ENCODE measurements at regions not wholly inside any gene's neighbourhood (a gene's known extent, or its start where the extent isn't known, plus 50 kb on each side); places are given as distances from the start of the nearest gene placed in this dataset.

- Histone ChIP-seq H3K4me1 (peaks cover 71% of the 10 kb centered on the region), H3K9me3 (replicated peaks) (no peaks in the 10 kb centered on the region), H3K27me3 (ENCODE audit: low read depth) (no peaks in the 10 kb centered on the region), H3K36me3 (no peaks in the 10 kb centered on the region), H3K27ac (replicated peaks) (peak overlapping the region; percentile 84), H3K4me3 (no peak overlapping the region)
- intact Hi-C loops (cut with micrococcal nuclease): no loop called here
- no peak for TF ChIP-seq CTCF (IDR thresholded peaks at IDR 0.05; ENCODE audit: borderline replicate concordance)
- DNase-seq: no peak
These were observed 85.2 kb upstream of the LCLAT1 start for GRCh38 chr2:30361751-30362394.

DNA sequence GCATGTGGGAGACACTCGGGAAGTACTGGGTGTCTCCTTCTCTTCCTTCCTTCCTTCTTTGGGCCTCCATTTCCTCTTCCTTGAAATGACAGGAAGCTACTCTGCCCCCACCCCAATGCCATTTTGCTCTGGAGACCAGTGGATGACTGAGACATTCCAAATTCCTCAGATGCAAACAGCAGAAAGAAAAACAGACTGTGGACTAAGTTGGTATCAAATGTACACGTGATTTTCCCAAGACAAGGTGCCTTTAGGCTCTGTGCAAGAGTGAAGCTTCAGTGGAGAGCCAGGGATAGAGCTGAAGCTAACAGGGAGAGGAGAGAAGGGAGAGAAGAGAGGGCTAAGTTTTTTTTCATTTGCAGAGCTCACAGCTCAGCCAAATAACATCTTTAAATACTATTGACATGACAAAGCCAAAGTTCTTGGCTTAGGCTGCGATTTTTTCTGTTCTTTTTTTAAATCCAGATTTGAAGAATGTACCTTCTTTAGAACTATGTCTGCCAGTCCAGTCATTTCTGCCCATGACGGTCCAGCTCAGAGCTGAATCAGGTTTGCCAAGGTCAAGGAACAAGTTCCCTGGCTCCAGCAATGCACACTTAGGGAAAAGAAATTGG, 84.5 kb upstream of the LCLAT1 start:
- Histone ChIP-seq H3K9me3 (replicated peaks) (no peaks in the 10 kb centered on the region), H3K36me3 (no peaks in the 10 kb centered on the region)

DNA sequence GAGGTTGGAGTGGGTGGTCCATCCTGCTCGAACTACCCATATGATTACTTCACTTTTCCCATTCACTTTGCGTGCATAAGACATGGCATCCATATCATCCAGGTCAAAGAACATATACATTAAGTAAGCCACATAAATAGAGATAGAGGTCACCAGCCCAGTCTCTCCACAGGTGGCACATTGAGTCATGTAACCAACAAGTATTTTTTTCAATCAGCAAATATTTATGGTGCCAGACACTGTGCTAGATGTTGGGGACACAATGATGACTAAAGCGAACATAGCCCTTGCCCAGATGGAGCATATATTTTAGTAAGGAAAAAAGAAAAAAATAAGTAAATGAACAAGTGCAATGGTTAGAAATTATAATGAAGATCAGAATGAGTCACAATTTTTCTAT, 83.6 kb upstream of the LCLAT1 start:
- TF ChIP-seq CTCF (IDR thresholded peaks at IDR 0.05; ENCODE audit: borderline replicate concordance): no peak
- Histone ChIP-seq H3K36me3 (no peaks in the 10 kb centered on the region), H3K4me1 (peaks cover 71% of the 10 kb centered on the region), H3K27me3 (ENCODE audit: low read depth) (no peaks in the 10 kb centered on the region), H3K9me3 (replicated peaks) (no peaks in the 10 kb centered on the region), H3K27ac (replicated peaks) (peak overlapping the region; percentile 84), H3K4me3 (no peak overlapping the region)
- intact Hi-C loops (cut with micrococcal nuclease): no loop called here
- no peak for DNase-seq

More for the DNA sequence above, 84.5 kb upstream of the LCLAT1 start:
- no peak for DNase-seq
- H3K27me3 ChIP-seq (ENCODE audit: low read depth): no peaks in the 10 kb centered on the region
- intact Hi-C loops (cut with micrococcal nuclease): no loop called here
- H3K4me3 ChIP-seq: no peak overlapping the region
- TF ChIP-seq CTCF (IDR thresholded peaks at IDR 0.05; ENCODE audit: borderline replicate concordance): no peak
- H3K4me1 ChIP-seq: peaks cover 71% of the 10 kb centered on the region
- H3K27ac ChIP-seq (replicated peaks): peak overlapping the region; percentile 84

GRCh38 chr2:30365201-30365600, 81.8 kb upstream of the LCLAT1 start:
- Histone ChIP-seq H3K4me1 (peaks cover 53% of the 10 kb centered on the region), H3K4me3 (no peak overlapping the region), H3K9me3 (replicated peaks) (no peaks in the 10 kb centered on the region), H3K36me3 (no peaks in the 10 kb centered on the region), H3K27ac (replicated peaks) (no peak overlapping the region), H3K27me3 (ENCODE audit: low read depth) (no peaks in the 10 kb centered on the region)
- TF ChIP-seq CTCF (IDR thresholded peaks at IDR 0.05; ENCODE audit: borderline replicate concordance): no peak
- intact Hi-C loops (cut with micrococcal nuclease): no loop called here
- DNase-seq: no peak

DNA sequence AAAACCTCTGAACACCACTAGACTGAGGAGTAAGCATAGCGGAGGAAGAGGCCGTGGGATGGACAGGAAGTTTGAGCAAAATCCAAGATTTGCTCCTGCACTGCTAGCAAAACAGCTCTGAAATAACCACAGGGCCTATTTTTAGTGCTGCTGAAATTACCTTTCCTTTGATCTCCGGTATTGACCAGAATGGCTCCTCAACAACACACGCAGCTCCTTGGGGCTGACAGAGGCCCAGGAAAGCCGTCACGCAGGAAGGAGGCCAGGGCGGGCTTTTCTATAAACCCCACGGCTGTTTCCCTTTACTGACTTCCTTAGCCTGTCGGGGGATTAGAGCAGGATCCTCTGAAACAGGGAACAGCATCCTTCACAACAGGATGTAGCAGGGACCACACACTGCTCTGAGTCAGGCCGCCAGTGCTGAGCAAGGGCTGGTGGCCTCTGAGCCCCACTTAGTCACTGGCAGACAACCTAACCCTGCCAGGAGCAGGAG, 80.8 kb upstream of the LCLAT1 start:
- H3K27ac ChIP-seq (replicated peaks): peak overlapping the region; percentile 75
- peaks cover 43% of the 10 kb centered on the region for H3K4me1 ChIP-seq

More for the DNA sequence above, 80.8 kb upstream of the LCLAT1 start:
- Histone ChIP-seq H3K36me3 (no peaks in the 10 kb centered on the region), H3K27me3 (ENCODE audit: low read depth) (no peaks in the 10 kb centered on the region), H3K4me3 (no peak overlapping the region), H3K9me3 (replicated peaks) (no peaks in the 10 kb centered on the region)
- TF ChIP-seq CTCF (IDR thresholded peaks at IDR 0.05; ENCODE audit: borderline replicate concordance): no peak
- intact Hi-C loops (cut with micrococcal nuclease): no loop called here
- no peak for DNase-seq

Measured in left ventricle myocardium inferior (tissue), 1 donor.